Epithelial cell of esophagus (primary cell): ENCODE measurements at regions not wholly inside any gene's neighbourhood (a gene's known extent, or its start where the extent isn't known, plus 50 kb on each side); places are given as distances from the start of the nearest gene placed in this dataset.

Experiments used
- DNase-seq: peaks from one replicate; pipeline ENCODE4 v3.0.0; 2010; ENCODE audit warnings: low read depth
- H3K4me3 ChIP-seq: 2 replicates; pipeline ENCODE4 v1.5.1; 2011; ENCODE audit warnings: mild to moderate bottlenecking, low read length, control low read depth
- TF ChIP-seq, protein P1 (sequence below): IDR thresholded peaks from 2 replicates; pipeline ENCODE4 v1.5.1; 2011; ENCODE audit warnings: low read depth, mild to moderate bottlenecking, low read length, control low read depth, inconsistent platforms; ENCODE audit not compliant: insufficient read depth; ENCODE audit errors: missing control alignments

DNA sequence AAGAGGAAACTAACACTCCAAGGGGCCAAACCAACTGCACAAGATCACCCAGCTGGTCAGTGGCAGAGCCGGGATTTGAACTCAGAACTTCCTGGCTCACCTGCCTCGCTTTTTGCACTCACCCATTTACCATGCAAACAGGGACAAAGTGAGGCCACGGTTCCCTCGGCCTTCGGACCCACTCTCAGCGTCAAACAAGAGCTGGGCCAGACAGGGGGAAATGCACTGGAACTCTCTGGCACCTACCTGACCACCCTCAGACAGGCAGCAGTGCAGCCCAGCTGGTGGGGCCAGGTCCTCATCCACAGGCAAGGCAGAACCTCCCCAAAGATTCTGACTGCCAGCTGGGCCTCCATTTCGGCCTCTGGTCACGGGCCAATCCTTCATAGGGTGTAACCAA, 93.7 kb upstream of the SRSF6 start:
- no peak overlapping the region for H3K4me3 ChIP-seq
- no peak for DNase-seq
- TF ChIP-seq, protein P1, sequence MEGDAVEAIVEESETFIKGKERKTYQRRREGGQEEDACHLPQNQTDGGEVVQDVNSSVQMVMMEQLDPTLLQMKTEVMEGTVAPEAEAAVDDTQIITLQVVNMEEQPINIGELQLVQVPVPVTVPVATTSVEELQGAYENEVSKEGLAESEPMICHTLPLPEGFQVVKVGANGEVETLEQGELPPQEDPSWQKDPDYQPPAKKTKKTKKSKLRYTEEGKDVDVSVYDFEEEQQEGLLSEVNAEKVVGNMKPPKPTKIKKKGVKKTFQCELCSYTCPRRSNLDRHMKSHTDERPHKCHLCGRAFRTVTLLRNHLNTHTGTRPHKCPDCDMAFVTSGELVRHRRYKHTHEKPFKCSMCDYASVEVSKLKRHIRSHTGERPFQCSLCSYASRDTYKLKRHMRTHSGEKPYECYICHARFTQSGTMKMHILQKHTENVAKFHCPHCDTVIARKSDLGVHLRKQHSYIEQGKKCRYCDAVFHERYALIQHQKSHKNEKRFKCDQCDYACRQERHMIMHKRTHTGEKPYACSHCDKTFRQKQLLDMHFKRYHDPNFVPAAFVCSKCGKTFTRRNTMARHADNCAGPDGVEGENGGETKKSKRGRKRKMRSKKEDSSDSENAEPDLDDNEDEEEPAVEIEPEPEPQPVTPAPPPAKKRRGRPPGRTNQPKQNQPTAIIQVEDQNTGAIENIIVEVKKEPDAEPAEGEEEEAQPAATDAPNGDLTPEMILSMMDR: no peak

DNA sequence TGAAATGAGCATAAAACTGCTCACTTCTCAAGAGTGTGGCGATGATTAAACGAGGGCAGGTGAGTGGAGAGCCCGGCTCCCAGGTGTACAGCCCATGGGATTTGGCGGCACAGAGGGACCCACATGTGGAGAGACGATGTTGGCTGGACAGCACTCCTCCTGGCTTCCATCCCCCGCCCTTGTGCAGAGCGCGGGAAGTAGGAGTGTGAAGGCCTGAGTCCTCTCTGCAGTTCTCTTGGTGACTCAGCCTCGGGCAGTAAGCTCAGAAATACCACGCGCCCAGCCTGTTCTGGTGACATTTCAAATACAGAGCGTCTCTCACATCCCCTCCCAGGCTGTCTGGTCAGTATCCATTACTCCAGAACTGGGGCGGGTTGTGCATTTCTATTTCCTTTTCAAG, 94.2 kb upstream of the SRSF6 start:
- DNase-seq: no peak
- H3K4me3 ChIP-seq: no peak overlapping the region
- TF ChIP-seq, protein P1: no peak

DNA sequence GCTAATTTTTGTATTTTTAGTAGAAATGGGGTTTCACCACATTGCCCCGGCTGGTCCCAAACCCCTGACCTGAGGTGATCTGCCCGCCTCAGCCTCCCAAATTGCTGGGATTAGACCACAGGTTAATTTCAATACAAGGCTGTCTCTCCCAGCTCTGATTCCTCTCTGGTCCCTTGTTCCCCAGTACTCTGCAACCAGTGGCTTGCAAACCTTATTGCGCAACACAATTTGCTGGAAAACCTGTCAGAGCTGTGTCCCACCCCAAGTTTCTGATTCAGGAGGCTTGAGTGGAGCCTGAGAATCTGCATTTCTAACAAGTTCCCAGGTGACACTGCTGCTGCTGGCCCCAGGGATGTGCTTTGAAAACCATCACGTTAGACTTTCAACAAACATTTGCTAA, 96.2 kb upstream of the SRSF6 start:
- no peak for DNase-seq
- TF ChIP-seq, protein P1: no peak
- no peak overlapping the region for H3K4me3 ChIP-seq

DNA sequence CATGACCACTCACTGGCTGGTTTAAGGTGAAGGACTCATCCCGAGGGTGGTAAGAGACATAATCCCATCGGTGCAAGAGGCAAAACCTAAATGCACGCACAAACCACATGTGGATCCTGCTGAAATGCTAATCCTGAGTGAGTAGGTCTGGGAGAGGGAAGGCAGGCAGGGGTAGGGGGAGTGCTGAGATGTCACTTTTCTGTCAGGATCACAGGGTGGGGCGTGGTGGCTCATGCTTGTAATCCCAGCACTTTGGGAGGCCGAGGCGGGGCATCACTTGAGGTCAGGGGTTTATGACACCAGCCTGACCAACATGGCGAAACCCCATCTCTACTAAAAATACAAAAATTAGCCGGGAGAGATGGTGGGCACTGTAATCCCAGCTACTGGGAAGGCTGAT, 97.7 kb upstream of the SRSF6 start:
- DNase-seq: no peak
- TF ChIP-seq, protein P1: no peak
- H3K4me3 ChIP-seq: no peak overlapping the region

DNA sequence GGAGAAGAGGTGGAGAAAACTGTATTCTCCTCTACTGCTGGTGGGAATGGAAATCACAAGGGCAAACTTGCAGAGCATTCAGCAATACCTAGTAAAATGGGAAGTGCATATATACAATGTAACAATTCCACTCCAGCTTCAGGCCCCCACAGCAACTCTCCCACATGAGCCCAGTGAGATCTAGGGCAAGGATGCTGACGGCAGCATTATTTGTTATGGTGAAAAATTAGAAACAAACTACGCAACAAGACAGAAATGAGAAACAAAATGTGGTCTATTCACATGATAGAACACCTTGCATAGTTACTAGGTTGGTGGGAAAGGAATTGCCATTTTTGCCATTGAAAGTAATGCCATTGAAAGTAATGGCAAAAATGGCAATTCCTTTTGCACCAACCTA, 98.9 kb upstream of the SRSF6 start:
- H3K4me3 ChIP-seq: no peak overlapping the region
- TF ChIP-seq, protein P1: no peak
- no peak for DNase-seq

DNA sequence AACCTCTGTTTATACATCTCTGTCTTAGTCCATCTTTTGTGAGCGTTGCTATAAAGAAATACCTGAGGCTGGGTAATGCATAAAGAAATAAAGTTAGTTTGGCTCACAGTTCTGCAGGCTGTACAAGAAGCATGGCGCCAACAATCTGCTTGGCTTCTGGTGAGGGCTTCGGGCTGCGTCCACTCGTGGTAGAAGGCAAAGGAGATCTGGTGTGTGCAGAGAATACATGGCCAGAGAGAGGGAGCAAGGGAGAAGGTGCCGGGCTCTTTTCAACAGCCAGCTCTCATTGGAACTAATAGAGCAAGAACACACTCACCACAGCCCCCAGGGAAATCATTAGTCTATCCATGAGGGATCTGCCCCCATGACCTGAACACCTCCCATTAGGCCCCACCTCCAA, 100.3 kb upstream of the SRSF6 start:
- no peak overlapping the region for H3K4me3 ChIP-seq
- no peak for DNase-seq
- TF ChIP-seq, protein P1: no peak

DNA sequence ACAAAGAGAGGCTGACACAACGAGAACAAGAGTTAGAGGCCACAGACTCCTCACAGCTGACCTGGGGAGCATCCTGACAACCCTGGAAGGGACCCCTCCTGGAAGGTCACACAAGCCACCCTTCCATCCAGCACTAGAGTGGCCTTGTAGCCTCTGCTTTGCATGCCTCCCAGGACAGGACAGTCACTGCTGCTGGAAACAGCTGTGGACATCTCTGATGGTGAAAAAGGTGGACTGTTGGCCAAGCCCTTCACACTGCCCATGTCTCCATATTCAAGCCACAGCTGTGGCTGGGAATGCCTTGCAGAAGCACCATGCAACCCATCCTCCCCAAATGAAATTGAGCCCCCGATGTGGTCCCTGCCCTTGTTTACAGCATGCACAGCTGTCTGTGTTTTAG, 102.1 kb upstream of the SRSF6 start:
- TF ChIP-seq, protein P1: no peak
- DNase-seq: no peak
- no peak overlapping the region for H3K4me3 ChIP-seq
